Esophagus mucosa (tissue), 1 donor: ENCODE measurements at regions not wholly inside any gene's neighbourhood (a gene's known extent, or its start where the extent isn't known, plus 50 kb on each side); places are given as distances from the start of the nearest gene placed in this dataset.

Experiments
- ATAC-seq: fragments of 200-7000 bp; cut with Tn5 transposase; one replicate; pipeline ENCODE4 v1.9.1; 2020
- donor health status: DM: yes; HTN: yes; CAD: no.

GRCh38 chr9:134487066-134487710 is 154.4 kb upstream of the COL5A1 start:
- no peak for ATAC-seq

GRCh38 chr9:134488331-134489280 is 153.0 kb upstream of the COL5A1 start:
- ATAC-seq, result peak; percentile 15

GRCh38 chr9:134489621-134490408 is 151.8 kb upstream of the COL5A1 start:
- no peak for ATAC-seq

DNA sequence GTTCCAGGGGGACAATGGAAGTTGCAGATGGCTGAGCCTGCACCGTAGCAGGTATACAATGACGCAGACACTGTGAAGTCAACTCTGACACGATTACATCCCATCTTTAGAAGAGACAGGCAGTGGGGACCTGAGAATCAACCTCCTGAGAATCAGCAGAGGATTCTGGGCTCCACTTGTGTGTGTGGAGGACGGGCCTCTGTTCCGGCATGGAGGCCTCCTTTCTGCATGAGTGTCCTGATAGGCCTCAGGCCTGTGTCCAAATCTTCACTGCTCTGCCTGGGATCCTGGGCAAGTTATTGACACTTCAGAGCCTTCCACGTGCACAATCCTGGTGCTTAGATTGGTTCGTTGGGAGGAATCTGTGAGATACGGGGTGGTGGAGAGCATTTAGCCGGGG is 151.2 kb upstream of the COL5A1 start:
- ATAC-seq, result no peak

- no peak for ATAC-seq
Measured at GRCh38 chr9:134491196-134491835, 150.3 kb upstream of the COL5A1 start.

DNA sequence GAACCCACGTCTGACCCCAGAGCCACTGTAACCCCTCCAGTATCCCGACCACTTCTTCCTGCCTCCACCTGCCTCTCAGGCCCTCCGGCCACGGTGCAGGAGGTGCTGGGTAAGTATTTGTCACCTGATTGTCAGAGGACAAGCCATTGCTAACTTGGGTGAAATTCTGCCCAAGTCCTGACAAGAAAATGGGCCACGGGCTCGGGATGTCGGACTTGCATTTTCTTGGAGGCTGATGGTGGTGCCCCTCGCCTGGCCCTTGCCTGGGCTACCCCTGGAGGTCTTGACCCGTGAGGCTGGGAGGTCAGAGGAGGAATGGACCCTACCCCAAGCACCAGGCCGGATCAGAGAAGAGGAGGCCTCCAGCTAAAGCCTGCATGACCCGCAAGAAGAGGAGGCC is 149.7 kb upstream of the COL5A1 start:
- no peak for ATAC-seq

DNA sequence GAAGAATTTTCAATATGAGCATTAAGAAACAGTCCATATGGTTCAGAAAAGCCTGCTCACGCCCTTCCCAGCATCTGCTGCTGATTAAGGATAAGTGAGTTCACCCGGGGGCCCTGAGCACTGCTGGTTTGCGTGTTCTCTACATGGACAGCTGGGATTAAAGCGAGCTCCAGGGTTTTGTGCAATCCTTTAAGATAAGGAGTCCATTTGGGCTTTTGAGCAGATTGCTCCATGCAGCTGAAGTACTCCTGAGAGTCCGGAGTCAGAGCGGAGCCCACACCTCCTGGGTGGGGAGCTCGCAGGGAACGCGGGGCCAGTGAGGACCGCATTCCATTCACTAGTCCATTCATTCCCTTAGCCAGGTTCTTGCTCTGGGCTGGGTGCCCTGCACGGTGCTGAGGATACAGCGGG is 149.3 kb upstream of the COL5A1 start:
- no peak for ATAC-seq

DNA sequence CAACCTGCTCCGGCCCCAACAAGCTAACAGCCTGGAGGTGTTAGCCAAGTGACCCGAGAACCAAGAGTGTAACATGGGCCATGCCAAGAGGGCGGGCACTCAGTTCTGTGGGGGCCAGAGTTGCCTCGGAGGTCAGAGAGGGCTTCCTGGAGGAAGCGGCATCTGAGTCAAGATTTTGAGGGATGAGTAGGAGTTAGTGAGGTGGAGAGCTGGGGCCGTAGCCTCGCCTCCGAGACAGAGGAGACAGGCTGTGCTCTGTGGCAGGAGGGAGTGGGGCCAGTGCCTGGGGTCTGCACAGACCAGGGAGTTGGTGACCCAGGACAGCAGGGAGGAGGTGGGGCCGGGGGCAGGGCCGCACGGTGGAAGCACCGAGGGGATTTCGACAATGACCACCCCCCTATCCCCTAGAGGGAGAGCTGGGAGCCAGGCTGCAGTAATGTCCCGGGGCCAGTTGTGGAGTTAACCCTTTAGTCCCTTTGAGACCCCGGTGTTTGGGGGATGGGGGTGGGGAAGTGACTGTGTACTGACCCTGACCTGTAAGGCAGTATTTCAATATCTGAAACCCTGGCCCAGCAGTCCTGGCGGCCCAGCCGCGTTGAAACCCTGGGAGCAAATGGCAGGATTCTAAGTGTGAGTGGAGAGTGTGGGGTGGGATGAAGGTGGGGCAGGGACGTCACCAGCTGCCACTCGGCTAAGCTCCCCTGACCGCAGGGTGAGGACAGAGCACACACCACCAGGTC is 148.7 kb upstream of the COL5A1 start:
- no peak for ATAC-seq

- no peak for ATAC-seq
Measured at GRCh38 chr9:134493461-134494272, 147.9 kb upstream of the COL5A1 start.

DNA sequence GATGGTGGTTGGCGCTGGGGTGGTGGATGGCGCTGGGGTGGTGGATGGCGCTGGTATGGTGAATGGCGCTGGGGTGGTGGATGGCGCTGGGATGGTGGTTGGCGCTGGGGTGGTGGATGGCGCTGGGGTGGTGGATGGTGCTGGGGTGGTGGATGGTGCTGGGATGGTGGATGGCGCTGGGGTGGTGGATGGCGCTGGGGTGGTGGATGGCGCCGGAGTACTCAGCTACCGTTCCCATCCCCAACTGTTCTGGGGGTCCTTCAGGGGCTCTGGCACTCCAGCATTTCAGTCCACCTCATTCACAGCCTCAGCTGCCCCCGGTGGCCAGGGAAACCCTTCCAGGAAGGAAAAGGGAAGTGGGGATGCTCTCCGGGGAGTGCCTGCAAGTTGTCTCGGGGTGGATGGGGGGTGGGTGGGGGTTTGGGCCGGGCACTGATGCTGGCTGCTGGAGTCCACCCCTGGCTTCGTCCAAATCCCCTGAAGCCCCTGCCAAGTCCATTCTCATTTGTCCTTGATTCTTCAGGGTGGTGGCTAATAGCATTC is 147.3 kb upstream of the COL5A1 start:
- ATAC-seq, result no peak

- no peak for ATAC-seq
Measured at GRCh38 chr9:134494905-134495304, 146.7 kb upstream of the COL5A1 start.

DNA sequence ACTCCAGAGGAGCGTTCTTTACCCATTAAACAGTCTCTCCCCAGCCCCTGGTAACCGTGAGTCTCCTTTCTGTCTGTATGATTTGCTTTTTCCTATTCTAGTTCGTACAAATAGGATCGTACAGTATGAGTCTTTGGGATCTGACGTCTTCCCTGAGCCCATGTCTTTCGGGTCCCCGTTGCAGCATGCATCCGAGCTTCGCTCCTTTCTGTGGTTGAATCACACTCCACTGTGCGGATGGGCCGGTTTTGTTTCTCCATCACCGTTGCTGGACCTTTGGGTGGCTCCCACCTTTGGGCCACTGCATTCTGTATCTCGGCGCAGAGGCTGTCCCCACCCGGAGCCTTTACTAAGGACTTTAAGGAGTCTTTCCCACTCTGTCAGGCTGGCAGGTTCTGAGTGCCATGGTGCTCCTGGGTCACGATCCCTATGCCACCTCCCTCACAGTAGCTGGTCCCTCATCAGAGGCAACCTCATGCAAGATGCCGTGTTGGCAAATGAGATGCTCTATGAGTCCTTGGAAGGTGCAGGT is 145.7 kb upstream of the COL5A1 start:
- ATAC-seq, result no peak

GRCh38 chr9:134496413-134497282 is 145.0 kb upstream of the COL5A1 start:
- ATAC-seq, result no peak

DNA sequence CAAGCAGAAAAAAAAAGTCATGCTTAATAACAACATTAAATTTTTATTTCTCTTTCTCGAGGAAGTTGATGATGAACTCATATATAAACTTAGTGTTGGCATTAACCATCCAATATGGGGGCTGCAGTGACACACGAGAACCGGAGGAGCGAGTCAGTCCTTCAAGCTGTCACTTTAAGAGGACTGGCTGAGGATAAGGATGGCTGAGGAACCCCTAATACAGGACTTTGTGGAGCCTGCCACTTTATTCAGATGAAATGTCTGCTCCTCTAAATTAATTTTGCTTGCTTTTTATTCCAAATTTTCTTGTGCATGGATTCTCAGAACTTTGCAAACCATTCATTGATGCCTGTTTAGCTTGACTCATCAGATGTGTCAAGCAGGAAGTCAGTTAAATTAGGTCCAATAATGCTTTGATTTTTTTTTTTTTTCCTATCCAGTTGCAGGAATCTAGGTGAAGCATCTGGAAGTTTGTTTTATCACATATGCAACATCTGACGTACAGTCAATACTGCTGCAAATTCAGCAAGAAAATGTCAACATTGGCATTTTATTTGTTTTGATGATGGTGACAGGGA is 144.2 kb upstream of the COL5A1 start:
- ATAC-seq, result no peak

DNA sequence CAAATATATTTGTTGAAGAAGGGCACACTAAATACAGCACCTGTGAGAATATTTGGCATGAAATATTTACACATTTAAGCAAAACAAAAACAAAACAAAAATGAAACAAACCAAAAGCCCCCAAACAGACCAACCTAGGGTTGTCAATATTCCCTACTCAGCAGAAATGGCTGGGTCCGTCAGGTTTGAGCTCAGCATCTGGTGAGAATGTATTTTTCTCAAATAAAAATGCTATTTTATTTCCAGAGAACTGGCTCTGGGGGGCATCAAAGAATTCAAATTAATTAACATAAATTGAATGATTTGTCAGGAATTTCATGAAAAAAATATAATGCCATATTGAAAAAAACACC is 142.8 kb upstream of the COL5A1 start:
- no peak for ATAC-seq

- no peak for ATAC-seq
Measured at GRCh38 chr9:134500931-134501760, 140.5 kb upstream of the COL5A1 start.

DNA sequence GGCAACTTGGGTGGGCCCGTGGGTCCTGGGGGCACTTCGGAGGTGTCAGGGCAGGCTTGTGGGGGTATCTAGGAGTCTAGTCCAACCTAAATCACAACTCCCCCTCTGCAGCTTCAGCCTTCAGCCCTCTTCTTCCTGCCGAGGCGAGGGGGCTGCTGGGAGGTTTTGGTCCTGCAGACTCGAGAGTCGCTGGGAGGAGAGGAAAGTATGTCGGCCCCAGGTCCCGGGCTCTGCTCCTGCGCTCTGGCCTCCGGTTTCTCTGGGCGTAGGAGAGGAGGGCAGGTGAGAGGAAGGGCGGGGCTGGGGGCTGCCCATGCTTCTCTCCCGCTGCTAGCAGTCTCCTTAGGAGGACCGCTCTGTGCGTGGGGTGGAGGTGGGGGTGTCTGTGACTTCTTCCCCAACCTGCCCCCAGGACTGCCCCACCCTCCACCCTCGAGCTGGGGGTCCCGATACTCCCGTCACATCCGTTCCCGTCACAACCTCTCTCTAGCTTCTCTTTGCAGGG is 139.8 kb upstream of the COL5A1 start:
- ATAC-seq, result no peak

DNA sequence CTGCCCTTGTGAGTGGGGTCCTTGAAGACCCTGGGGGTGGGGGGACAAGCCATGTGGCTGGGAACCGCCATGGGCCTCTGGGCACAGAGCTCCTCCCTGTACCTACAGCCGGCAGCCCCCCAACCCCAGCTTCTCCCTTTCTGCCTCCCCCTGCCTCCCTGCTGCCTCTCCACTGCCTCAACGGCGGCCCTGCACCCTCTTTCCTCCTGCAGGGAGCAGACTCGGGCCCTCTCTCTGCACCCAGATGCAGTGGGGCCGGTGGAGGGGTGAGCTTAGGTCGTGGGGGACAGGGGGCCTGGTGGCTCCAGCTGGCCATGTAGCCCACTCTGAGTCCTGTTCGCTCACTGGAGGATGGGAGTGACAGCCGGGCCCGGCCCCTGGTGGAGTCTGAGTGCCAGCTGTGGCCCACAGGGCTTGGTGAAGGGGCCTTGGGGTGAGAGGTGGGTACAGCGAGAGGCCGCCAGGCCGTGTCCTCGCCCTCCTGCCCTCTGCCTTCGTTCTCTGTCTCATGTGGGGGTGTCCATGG is 139.3 kb upstream of the COL5A1 start:
- ATAC-seq, result peak; percentile 20
